T follicular helper cell (primary cell): ENCODE measurements at regions not wholly inside any gene's neighbourhood (a gene's known extent, or its start where the extent isn't known, plus 50 kb on each side); places are given as distances from the start of the nearest gene placed in this dataset.
"Not testable (repeated sequence)": the region's sequence is repeated elsewhere in the genome, so short reads cannot be mapped to it uniquely, and the experiment has no call there.

Experiments
- DNase-seq: peaks from one replicate; pipeline ENCODE4 v3.0.0-alpha.2; 2020; ENCODE audit warnings: low read depth

DNA sequence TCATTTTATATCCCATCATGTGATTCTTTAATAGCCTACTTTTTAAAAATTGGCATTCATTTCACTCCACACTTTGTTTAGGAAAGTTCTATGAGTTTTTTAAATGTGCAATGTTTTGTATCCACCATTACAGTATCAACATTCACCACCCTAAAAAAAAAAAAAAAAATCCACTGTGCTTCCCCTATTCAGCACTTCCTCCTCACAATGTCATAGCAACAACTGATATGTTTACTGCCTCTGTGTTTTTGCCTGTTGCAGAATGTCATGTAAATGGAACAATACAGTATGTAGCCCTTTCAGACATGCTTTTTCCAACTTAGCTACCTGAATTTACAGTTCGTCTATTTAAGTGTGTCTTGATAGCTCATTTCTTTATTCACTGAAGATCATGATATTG, 754.2 kb downstream of the FAM181B start:
- DNase-seq, result no peak

DNA sequence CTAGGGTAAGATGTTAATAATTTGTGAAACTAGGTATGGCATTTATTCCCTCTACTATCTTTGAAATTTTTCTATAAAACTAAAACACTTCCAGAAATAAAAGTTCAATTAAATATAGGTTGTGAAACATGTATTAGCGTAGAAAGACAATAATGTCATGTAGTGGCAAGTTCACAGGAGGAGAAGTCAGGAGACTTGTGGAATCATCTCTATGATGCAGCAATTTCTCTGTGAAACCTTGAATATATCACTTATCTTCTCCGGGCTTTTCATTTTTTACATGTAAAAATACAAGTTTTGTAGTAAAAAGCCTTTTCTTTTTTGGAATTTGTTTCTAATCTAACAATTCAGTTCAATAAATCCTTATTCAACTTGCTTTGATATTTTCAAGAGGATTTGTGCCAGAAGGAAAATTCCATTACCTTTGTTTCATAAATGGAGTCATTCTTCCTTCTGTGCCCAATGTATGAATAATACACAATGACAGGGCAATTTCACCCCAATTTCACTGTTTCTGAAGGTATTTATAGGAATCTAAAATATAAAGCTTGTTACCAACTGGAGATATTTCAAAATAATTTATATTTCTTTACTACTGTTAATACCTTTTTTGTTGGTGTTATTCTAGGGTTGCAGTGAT, 758.3 kb downstream of the FAM181B start:
- DNase-seq, result no peak

DNA sequence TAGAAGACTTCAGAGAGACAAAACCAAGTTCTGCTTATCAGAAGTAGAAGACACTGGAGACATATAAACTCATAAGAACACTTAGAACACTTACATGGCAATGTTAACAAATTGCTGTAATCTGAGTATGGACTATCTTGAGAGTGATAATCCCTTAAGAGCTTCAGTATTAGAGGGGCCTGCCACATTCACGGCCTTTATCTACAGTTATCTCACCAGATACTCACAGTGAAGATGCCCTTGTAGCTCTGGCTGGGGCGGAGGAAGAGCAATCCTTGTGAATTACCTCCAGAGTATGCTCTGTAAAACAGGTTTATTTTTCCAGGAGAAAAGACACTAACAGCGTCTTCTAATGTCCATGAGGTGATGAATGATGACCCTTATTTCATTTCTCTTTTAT, 762.8 kb downstream of the FAM181B start:
- DNase-seq, result no peak

DNA sequence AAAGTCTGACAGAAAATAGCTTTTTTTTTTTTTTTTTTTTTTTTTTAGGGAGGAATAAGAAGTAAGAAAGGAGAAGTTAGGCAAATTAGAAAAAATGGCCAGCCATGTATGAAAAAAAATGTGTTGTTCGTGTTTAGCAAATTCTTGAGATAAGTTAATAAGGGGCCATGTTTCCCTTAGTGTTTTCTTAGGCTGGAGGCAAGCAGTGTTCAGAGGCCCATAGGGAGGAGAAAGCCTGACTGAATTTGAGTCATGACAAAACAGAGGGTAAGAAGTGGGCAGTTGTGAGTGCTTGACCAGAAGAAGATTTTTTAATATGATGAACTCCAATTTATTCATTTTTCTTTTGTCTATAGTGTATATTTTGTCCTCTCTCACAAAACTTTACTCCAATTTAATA, 766.4 kb downstream of the FAM181B start:
- no peak for DNase-seq

DNA sequence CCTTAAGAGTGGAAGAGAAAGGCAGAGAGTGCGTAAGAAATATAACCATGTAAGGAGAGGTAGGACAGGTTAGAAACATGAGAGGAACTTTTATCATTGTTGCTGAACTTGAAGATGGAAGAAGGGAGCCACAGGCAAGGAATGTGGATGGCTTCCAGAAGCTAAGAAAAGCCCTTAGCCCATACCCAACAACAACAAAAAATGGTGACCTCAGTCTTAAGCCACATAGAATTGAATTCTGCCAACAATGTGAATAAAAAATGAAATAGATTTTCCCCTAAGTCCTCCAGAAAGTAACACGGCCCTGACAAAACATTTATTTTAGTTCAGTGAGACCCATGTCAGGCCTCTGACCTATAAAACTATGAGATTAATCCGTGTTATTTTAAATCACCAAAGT, 767.3 kb downstream of the FAM181B start:
- DNase-seq, result no peak

DNA sequence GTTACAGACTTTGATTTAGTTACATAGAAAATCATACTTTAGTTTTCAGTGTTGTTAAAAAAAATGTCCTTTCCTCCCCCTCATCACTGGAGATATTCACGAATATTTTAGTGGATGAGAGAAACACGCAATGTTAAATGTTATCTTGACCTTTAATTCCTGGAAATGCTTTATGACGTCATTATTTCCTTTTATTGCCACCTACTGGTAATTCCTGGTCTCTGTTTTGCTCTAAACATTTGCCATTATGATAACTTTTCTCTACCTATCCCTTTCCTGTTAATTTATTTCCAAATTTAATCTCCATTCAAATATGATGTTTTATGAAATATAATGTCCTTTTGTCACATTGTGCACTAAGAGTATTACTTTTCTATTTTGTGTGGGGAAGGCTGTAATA, 770.6 kb downstream of the FAM181B start:
- no peak for DNase-seq

DNA sequence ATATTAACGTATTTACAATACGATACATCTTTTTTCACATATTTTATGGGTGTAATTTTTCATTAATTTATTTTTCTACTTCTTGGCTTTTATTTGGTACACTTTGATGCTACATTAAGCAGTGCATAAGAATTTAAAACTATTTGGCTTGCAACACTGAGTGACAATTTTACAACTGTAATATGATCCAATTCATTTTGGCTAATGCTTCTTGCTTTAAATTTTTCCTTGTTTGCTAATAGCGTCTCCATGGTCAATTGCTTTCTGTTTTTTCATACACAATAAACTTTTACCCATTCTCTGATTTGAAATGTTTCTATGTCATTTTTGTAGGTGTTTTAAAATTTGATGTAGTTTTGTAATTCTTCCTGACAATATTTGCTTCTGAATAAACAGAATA, 773.2 kb downstream of the FAM181B start:
- DNase-seq, result no peak

DNA sequence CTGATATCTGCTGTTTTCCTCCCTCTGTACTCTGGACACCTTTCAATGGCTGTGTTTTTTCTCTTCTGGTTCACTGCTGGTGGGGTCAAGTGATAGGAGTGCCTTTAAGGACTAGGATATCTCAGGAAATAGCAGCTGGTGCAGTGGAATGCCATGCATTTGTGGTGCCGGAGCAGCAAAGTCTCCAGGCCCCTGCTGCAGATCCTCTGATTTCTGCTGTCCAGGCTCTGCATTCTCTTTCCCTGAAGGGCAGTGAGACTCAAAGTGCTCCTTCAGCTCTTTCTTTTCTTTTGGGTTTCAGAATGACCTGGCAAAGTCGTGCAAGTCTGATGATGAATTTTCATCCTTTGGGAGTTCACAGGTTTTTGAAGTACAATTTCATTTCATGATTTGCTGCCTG, 774.3 kb downstream of the FAM181B start:
- no peak for DNase-seq

DNA sequence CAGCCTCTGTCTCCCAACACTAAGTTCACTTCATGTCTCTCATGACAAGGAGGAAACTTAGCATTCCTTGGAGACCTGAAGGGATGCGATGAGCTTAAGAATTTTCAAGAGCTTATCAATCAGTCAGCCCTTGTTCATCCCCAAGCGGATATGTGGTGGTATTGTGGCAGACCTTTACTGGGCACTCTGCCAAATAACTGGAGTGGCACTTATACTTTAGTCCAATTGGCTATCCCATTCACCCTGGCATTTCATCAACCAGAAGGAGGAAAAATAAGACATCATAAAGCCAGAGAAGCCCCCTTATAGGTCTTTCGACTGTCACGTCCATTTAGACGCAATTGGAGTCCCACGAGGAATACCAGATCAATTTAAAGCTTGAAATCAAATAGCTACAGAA, 779.4 kb downstream of the FAM181B start:
- not testable (repeated sequence) for DNase-seq

DNA sequence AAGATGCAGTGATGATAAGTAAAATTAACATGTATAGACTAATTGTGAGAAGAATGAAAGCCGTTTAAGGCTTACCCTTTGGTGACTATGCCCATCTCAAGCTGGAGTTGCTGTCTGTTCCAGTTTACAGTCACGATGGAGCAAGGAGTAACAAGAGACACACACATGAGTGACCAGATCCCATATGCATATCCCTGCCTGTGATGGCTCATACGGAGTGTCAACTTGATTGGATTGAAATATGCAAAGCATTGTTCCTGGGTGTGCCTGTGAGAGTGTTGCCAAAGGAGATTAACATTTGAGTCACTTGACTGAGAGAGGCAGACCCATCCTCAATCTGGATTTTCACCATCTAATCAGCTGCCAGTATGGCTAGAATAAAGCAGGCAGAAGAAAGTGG, 786.8 kb downstream of the FAM181B start:
- DNase-seq, result no peak

DNA sequence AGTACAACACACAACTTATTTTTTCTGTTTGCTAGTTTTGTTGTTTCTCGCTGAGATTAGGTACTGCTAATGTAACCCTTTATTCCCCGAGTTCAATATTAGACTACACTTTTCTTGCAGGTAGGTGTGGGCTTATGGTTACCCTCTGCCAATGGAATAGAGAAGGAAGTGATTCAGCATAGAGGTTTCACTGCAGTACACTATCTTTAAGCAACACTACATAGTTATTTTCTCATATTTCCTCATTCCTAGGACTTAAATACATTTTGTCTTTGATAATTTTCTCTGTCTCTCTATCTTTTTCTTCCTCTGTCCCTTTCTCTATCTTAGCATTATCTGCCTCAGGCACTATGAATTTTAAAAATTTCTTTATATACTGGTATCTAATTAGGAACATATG, 791.0 kb downstream of the FAM181B start:
- DNase-seq, result no peak

DNA sequence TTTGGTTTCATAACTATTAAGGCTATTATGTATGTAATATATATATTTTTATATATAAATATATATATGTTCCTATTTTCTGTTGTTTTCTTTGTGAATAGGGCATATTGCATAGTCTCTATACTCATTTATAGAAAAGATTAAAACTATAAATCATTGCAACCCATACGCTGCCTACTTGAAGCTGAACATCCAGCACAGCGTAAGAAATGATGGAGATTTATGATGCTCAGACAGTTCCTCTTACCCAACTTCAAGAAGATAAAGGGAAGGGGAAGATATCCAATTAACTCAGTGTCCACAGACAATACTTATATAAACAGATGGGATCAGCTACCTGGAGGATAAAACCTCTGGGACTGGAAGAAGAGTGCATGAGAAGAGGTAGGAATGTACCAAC, 791.7 kb downstream of the FAM181B start:
- DNase-seq, result no peak

DNA sequence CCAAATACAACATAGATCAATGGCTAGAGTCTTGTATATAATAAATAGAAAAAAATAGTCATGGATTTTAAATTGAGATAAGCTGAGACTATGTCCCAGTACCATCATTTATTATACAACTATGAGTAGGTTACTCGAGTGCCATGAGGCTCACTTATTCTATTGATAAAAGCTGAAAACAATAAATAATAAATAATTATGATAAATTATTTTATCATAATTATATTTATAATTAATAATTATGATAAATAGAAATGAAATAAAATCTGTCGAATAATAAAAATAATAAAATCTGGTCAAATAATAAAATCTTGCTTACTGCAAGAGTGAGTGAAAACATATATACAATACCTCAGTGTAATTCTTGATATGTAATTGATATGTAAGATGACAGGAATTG, 801.4 kb downstream of the FAM181B start:
- DNase-seq, result no peak

DNA sequence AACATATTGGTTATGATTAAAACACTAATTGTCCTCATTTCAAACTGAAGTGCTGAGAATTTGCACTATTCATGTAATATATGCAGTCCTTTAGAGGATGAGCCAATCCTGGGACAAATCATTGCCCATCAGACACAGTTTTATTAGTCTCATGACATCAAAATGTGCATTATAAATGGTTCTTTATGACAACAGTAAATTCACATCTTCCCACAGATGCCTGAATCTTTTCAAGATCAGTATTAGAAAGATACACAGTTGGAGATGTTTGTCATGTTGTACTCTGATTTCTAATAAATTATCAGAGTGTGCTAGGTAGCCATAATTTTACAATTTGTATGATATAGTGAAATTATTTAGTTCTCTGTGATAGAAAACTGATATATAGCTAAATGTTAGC, 813.5 kb downstream of the FAM181B start:
- no peak for DNase-seq

DNA sequence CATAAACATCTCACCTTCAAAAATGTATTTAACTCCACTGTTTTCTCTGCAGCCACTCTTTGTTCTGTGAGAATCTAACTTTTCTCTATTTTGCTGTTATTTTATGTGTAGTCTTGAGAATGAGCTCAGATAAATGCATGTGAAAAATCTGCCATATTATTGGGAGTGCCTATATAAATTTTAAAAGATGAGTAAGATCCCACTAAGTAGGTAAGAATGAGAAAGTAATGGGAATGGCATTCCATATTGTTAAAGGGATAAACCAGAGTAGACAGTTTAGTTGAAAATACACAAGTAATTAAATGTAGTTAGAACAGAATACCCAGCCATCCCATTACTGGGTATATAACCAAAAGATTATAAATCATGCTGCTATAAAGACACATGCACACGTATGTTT, 817.2 kb downstream of the FAM181B start:
- DNase-seq, result no peak

DNA sequence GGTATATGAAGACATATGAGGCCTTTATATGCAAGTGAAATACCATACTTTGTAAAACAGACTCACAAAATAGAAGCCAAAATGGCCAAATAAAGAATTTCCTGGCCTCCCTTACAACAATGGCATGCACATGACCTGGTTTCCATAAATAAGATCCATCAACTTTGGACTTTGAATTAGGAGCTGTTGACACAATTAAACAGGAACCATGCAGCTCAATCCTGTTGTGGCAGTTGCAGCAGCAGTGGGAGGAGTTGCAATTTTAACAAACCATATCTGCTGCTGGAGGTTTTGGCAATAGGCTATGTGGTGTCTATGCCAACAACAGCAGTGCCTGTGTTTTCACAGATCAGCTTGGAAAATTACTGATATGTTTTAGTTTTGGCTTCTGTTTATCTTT, 818.6 kb downstream of the FAM181B start:
- no peak for DNase-seq

DNA sequence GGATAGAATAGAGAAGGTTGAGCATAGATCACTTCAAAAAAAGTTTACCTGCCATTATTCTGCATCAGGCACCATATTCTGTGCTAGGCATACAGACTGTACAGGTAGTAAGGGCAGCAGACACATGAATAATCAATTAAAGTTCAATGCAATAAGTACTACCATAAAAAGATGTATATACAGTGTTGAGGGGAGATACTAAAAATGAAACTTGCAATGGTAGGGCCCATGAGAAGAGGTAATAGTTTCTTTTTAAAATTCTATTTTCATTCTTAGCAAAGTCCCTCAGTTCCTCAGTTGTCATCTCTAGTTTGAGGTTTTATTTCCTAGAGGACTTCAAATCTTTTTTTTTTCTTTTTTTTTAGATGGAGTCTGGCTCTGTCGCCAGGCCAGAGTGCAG, 819.9 kb downstream of the FAM181B start:
- no peak for DNase-seq

DNA sequence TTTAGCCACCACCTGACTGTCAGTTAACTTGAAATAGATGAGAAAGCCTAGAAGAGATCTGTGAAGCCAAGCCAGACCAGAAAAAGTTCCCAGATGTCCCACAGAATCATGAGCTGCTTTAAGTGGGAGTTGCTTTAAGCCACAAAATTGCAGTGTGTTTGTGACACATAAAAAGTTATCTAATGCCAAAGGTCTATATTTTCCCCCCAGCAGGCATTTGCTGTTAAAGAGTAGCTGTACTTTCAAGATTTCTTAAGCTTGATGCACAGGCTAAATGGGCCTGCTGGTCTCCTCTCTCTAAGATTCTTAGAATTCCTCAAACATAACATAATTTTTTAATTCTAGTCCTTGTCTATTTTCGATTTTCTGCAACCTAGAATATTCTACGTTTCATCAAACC, 825.7 kb downstream of the FAM181B start:
- DNase-seq, result no peak

DNA sequence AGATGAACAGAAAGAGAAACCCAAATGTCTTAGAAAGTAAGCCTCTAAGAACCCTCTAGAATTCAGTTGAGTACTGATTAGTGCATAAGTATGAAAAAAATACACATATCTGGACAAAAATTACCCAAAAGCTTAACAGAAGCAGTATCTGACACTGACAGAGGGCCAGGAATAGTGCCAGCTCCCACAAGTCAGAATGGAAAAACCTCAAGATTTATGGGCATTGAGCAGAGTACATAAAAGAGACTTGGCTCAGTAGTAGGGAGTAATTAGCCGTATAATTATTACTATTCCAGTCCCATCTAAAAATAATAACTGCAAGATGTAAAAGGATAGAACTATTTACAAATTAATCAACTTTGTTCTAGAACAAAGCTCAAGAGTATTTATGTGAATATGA, 834.5 kb downstream of the FAM181B start:
- DNase-seq, result no peak

DNA sequence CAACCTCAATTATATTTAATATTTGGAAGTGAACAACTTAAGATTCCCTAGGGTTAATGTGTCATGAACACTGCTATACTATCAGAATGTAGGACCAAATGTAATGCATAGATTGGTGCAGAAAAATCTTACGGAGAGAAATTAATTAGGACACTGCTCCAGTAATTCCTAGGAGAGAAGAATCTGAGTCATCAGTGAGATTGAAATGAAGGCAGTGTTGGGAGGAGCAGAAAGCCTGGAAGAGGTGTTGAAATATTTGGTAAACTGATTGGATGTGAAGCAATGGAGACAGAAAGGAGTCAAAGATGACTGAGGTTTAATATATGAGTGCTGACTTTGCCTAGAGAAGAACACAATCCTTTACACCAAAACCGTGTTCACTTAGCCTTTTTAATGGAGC, 836.0 kb downstream of the FAM181B start:
- no peak for DNase-seq

DNA sequence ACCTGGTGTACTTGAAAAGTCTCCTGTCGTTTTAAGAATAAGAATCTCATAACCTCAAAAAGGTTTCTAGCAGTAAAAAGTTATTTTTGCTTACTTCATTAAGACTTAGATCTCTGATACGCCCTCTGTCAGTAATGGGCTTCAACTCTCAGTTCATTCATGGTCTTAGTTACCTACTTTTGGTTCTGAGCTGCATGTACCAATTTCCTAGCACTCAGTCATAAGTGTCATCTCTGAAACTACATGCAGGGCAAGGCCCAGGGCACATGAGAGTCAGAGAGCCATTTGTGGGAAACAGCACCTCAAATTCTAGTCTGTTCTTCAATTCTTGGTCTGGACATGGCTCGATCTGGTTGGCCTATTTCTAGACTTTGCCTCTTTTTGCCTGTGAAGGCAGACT, 838.4 kb downstream of the FAM181B start:
- DNase-seq, result no peak

DNA sequence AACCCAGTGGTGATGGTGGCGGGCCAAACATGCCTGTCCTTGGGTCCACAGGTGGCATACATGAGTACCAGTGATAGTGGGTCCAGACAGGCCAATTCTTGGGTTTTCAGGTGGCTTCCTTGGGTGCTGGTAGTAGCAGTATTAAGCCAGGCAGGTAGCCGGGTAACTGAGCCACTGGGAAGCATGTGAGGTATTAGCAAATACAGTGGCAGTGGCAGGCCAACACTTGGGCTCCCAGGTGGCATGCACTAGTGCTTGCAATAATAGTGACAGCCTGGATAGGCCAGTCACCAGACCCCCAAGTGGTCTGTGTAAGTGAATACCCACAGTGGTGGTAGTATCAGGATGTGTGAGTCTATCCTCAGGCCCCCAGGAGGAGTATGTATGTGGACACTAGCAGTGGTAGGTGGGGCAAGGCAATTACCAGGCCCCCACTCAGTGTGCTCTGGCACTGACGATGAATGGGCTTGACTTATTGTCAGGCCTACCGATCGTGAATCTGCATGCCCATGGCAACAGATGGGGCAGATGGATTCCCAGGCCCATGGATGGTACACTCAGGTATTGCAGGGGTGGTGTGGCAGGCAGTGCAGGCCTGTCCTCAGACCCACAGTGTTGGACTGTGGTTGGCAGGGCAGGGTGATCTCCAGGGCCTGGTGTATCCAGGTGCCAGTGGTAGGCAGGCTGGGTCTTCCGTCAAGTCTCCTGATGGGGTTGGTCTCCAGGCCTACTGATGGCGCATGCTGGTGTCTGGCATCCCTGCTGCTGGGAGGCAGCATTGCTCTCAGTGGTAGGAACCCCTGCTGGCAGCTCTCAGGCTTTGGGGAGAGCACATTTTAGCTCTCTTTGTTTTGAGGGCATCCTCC, 840.7 kb downstream of the FAM181B start:
- DNase-seq, result no peak

DNA sequence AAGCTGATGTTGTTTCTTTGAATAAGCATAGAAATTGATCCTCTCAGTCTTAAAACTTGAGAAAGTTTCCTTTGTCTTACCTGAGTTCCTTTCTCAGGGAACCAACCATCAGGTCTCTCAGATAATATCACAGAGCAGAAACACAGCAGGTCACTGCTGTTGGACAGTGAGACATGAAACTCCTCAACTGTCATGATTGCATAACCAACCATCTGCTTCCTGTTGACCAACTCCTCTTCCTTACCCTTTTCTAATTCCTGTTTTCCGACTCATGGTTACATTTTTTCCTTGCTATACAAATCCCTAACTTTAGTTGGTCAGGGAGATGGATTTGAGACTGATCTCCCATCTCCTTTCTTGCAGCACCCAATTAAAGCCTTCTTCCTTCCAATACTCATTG, 845.3 kb downstream of the FAM181B start:
- DNase-seq, result no peak

DNA sequence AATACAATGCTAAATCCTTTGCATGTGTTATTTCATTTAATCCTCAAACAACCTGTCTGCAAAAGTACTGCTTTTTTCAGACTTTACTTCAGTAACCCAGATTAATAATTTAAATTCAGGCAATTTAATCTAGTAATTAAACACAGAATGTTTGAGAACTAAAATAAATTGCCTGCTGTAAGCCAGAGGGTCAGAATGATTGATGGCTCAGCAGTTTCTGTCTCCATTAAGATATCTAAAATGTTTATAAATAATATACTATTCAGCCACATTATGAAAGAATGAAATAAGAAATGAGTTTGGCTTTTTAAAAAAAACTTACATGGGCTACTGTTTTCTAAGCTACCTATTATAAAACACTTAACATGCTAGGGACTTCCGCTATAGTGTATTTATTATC, 846.0 kb downstream of the FAM181B start:
- DNase-seq, result no peak
